PC-9 (cell line): ENCODE measurements at regions not wholly inside any gene's neighbourhood (a gene's known extent, or its start where the extent isn't known, plus 50 kb on each side); places are given as distances from the start of the nearest gene placed in this dataset.

Experiments used
- EZH2 ChIP-seq: fragments of 200-600 bp; sonication (generic); IDR thresholded peaks from 2 replicates; pipeline ENCODE4 v1.8.0; 2017; ENCODE audit warnings: antibody characterized with exemption, low read depth
- TF ChIP-seq, protein P1 (sequence below): fragments of 200-600 bp; sonication (generic); conservative IDR thresholded peaks from 2 replicates; pipeline ENCODE4 v1.6.1; 2017; ENCODE audit warnings: mixed run types, antibody characterized with exemption, mild to moderate bottlenecking, moderate library complexity

DNA sequence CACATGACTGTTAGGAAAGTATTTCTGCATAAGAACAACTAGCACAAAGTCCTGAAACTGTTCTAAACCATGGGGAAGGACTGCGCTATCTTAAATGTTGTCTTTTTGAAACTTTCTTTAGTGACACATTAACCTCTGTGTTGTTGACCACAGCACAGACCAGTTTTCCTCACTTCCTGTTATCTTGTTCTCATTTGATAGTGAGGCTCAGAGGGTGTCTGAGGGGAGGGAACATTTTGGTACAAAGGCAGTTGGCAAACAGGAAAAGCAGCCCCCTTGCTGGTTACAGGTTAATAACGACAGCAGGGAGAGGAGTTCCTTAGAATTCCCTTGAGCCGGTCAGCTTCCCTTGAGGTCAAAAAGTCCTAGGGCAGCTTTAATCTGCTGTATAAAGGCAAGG lies 143.5 kb upstream of the BMP2 start:
- TF ChIP-seq, protein P1, sequence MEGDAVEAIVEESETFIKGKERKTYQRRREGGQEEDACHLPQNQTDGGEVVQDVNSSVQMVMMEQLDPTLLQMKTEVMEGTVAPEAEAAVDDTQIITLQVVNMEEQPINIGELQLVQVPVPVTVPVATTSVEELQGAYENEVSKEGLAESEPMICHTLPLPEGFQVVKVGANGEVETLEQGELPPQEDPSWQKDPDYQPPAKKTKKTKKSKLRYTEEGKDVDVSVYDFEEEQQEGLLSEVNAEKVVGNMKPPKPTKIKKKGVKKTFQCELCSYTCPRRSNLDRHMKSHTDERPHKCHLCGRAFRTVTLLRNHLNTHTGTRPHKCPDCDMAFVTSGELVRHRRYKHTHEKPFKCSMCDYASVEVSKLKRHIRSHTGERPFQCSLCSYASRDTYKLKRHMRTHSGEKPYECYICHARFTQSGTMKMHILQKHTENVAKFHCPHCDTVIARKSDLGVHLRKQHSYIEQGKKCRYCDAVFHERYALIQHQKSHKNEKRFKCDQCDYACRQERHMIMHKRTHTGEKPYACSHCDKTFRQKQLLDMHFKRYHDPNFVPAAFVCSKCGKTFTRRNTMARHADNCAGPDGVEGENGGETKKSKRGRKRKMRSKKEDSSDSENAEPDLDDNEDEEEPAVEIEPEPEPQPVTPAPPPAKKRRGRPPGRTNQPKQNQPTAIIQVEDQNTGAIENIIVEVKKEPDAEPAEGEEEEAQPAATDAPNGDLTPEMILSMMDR, result no peak
- no peak for TF ChIP-seq EZH2
